Hepatocyte (in vitro differentiated cells): ENCODE measurements at regions not wholly inside any gene's neighbourhood (a gene's known extent, or its start where the extent isn't known, plus 50 kb on each side); places are given as distances from the start of the nearest gene placed in this dataset.

Experiments
- EZH2phosphoT487 ChIP-seq: fragments of 200-600 bp; sonication (generic); IDR thresholded peaks from one replicate; pipeline ENCODE4 v1.6.1; 2018; ENCODE audit warnings: antibody characterized with exemption, mild to moderate bottlenecking, low read depth, moderate library complexity; ENCODE audit not compliant: unreplicated experiment, severe bottlenecking
- TF ChIP-seq, protein P1 (sequence below): fragments of 200-600 bp; sonication (generic); IDR thresholded peaks from 2 replicates; pipeline ENCODE4 v1.5.1; 2016; ENCODE audit warnings: antibody characterized with exemption, mild to moderate bottlenecking; ENCODE audit not compliant: poor library complexity

DNA sequence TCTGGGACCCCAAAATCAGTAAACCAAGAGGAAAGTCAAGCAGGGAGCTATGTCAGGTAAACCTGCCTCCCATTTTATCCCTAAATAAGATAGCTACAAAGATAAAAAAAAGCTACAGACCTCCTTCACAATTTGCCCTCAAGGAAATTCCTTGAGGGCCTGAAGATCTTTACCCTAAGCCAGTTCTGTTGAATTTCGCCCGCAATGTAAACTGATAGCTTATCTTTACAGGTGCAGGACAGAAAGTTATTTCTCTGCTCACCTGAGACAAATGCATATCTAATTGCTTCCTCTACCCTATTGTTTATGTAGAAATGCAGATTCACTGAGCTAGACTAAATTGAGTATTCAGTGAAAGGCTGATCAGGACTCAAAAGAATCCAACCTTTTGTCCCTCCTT is 153.4 kb upstream of the CHRM3 start:
- TF ChIP-seq, protein P1, sequence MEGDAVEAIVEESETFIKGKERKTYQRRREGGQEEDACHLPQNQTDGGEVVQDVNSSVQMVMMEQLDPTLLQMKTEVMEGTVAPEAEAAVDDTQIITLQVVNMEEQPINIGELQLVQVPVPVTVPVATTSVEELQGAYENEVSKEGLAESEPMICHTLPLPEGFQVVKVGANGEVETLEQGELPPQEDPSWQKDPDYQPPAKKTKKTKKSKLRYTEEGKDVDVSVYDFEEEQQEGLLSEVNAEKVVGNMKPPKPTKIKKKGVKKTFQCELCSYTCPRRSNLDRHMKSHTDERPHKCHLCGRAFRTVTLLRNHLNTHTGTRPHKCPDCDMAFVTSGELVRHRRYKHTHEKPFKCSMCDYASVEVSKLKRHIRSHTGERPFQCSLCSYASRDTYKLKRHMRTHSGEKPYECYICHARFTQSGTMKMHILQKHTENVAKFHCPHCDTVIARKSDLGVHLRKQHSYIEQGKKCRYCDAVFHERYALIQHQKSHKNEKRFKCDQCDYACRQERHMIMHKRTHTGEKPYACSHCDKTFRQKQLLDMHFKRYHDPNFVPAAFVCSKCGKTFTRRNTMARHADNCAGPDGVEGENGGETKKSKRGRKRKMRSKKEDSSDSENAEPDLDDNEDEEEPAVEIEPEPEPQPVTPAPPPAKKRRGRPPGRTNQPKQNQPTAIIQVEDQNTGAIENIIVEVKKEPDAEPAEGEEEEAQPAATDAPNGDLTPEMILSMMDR: no peak
- TF ChIP-seq EZH2phosphoT487: no peak
